IMR-90 (cell line): ENCODE measurements at regions not wholly inside any gene's neighbourhood (a gene's known extent, or its start where the extent isn't known, plus 50 kb on each side); places are given as distances from the start of the nearest gene placed in this dataset.

Experiments used
- ATAC-seq: fragments of 200-7000 bp; cut with Tn5 transposase; 2 replicates; pipeline ENCODE4 v1.9.1; 2020; ENCODE audit warnings: low read depth, mild to moderate bottlenecking, moderate library complexity
- BruUV-seq: library from RNA; stranded (reverse); fragments of 400-500 nt; replicated peaks from 2 replicates; lab custom pipeline; 2021; lab: Mats Ljungman, UMichigan
- CTCF ChIA-PET: fragments of 300-600 bp; formaldehyde crosslinking; extraction: SDS; loops from one replicate; lab custom pipeline; 2021; ENCODE audit warnings: antibody characterized with exemption; lab: Yijun Ruan, JAX
- POLR2A ChIA-PET: fragments of 300-600 bp; sonication (Branson Sonifier 250); formaldehyde crosslinking; loops from one replicate; lab custom pipeline; 2022; ENCODE audit warnings: antibody characterized with exemption; ENCODE audit not compliant: unreplicated experiment; lab: Charles Lee
- DNase-seq: peaks from one replicate; pipeline ENCODE4 v3.0.0; 2013
- H2AFZ ChIP-seq: replicated peaks from 2 replicates; pipeline ENCODE3; 2013; ENCODE audit warnings: low read length, mild to moderate bottlenecking; ENCODE audit not compliant: poor library complexity
- H2AK5ac ChIP-seq: 2 replicates; pipeline ENCODE4 v1.6.1; 2013; ENCODE audit warnings: low read depth, low read length, inconsistent platforms
- H2AK9ac ChIP-seq: replicated peaks from 2 replicates; pipeline ENCODE3; 2013; ENCODE audit warnings: mild to moderate bottlenecking, low read depth, low read length, moderate library complexity; ENCODE audit not compliant: poor library complexity
- H2BK120ac ChIP-seq: 2 replicates; pipeline ENCODE4 v1.6.1; 2013; ENCODE audit warnings: low read depth, low read length, inconsistent platforms
- H2BK15ac ChIP-seq: 3 replicates; pipeline ENCODE4 v1.6.1; 2013; ENCODE audit warnings: low read depth, low read length, inconsistent platforms
- H2BK20ac ChIP-seq: 2 replicates; pipeline ENCODE4 v1.6.1; 2013; ENCODE audit warnings: low read depth, mild to moderate bottlenecking, inconsistent platforms, low read length, moderate library complexity
- H2BK5ac ChIP-seq: 2 replicates; pipeline ENCODE4 v1.6.1; 2013; ENCODE audit warnings: mild to moderate bottlenecking, low read depth, low read length, inconsistent platforms; ENCODE audit not compliant: poor library complexity, severe bottlenecking
- H3K14ac ChIP-seq: replicated peaks from 2 replicates; pipeline ENCODE4 v1.6.1; 2013; ENCODE audit warnings: low read depth, low read length, inconsistent platforms
- H3K18ac ChIP-seq: 2 replicates; pipeline ENCODE4 v1.6.1; 2013; ENCODE audit warnings: low read depth, low read length, control low read depth
- H3K23ac ChIP-seq: 2 replicates; pipeline ENCODE4 v1.6.1; 2013; ENCODE audit warnings: low read depth, low read length, inconsistent platforms
- H3K27ac ChIP-seq: 2 replicates; pipeline ENCODE4 v1.5.1; 2013; ENCODE audit warnings: mild to moderate bottlenecking, control low read depth, low read length; ENCODE audit not compliant: insufficient read depth
- H3K27me3 ChIP-seq: 2 replicates; pipeline ENCODE4 v1.6.1; 2013; ENCODE audit warnings: low read length; ENCODE audit not compliant: control insufficient read depth, insufficient read depth
- H3K36me3 ChIP-seq: 2 replicates; pipeline ENCODE4 v1.6.1; 2013; ENCODE audit warnings: low read length, mixed read lengths; ENCODE audit not compliant: control insufficient read depth, insufficient read depth
- H3K4ac ChIP-seq: 2 replicates; pipeline ENCODE4 v1.6.1; 2013; ENCODE audit warnings: low read depth, low read length, inconsistent platforms
- H3K4me1 ChIP-seq: 2 replicates; pipeline ENCODE4 v1.6.1; 2013; ENCODE audit warnings: low read length, mixed read lengths; ENCODE audit not compliant: control insufficient read depth, insufficient read depth
- H3K4me2 ChIP-seq: 2 replicates; pipeline ENCODE4 v1.6.1; 2013; ENCODE audit warnings: low read depth, mild to moderate bottlenecking, control low read depth, low read length, moderate library complexity
- H3K4me3 ChIP-seq: 2 replicates; pipeline ENCODE4 v1.5.1; 2013; ENCODE audit warnings: low read depth, mild to moderate bottlenecking, control low read depth, low read length, moderate library complexity; ENCODE audit not compliant: insufficient read depth
- H3K56ac ChIP-seq: 2 replicates; pipeline ENCODE4 v1.6.1; 2013; ENCODE audit warnings: low read length, inconsistent platforms; ENCODE audit not compliant: insufficient read depth; ENCODE audit errors: extremely low read depth
- H3K79me1 ChIP-seq, 2 experiments: 2 replicates each; pipeline ENCODE4 v1.6.1; 2013; ENCODE audit warnings: low read length in 2 of 2, inconsistent platforms in 1 of 2, low read depth in 1 of 2
- H3K9ac ChIP-seq: 2 replicates; pipeline ENCODE4 v1.6.1; 2013; ENCODE audit warnings: low read depth, low read length, control low read depth
- H3K9me1 ChIP-seq: 2 replicates; pipeline ENCODE4 v1.6.1; 2013; ENCODE audit warnings: low read length, inconsistent platforms; ENCODE audit not compliant: insufficient read depth
- H3K9me3 ChIP-seq: 2 replicates; pipeline ENCODE4 v1.6.1; 2013; ENCODE audit warnings: low read length; ENCODE audit not compliant: control insufficient read depth, insufficient read depth
- H4K20me1 ChIP-seq: 2 replicates; pipeline ENCODE4 v1.6.1; 2013; ENCODE audit warnings: low read length, inconsistent platforms; ENCODE audit not compliant: insufficient read depth
- H4K5ac ChIP-seq: 2 replicates; pipeline ENCODE4 v1.6.1; 2013; ENCODE audit warnings: mild to moderate bottlenecking, low read depth, low read length, control low read depth
- H4K8ac ChIP-seq, 2 experiments: 2 replicates each; pipeline ENCODE4 v1.6.1; 2013; ENCODE audit warnings: low read depth in 2 of 2, low read length in 2 of 2, control low read depth in 1 of 2, inconsistent platforms in 1 of 2
- H4K91ac ChIP-seq: 2 replicates; pipeline ENCODE4 v1.6.1; 2013; ENCODE audit warnings: low read depth, low read length, inconsistent platforms; ENCODE audit not compliant: insufficient read depth
- CHD1 ChIP-seq: IDR thresholded peaks from 2 replicates; pipeline ENCODE4 v1.6.1; 2012; ENCODE audit warnings: low read depth, low read length, improper control_type of control experiment
- FOS ChIP-seq: fragments of 150-350 bp; IDR thresholded peaks from 2 replicates; pipeline ENCODE4 v1.6.1; 2016; ENCODE audit warnings: low read depth, low read length
- MAZ ChIP-seq: IDR thresholded peaks from 2 replicates; pipeline ENCODE4 v1.6.1; 2012; ENCODE audit warnings: low read depth, mild to moderate bottlenecking, low read length, improper control_type of control experiment, moderate library complexity, borderline replicate concordance
- MXI1 ChIP-seq: IDR thresholded peaks from 2 replicates; pipeline ENCODE4 v1.6.1; 2012; ENCODE audit warnings: low read depth, mild to moderate bottlenecking, low read length, moderate library complexity, borderline replicate concordance
- WGBS, 2 experiments: methylation state at CpG; one replicate each; pipeline versions ENCODE4 v1.1.5 to v1.1.7; 2013; ENCODE audit warnings: missing lambda C conversion rate in 2 of 2; ENCODE audit not compliant: insufficient read length in 1 of 2; ENCODE audit errors: extremely low coverage in 2 of 2; 5-methylcytosine and 5-hydroxymethylcytosine counted together
- dilution Hi-C: fragments of 300-500 bp; cut with HindIII; formaldehyde crosslinking; loops from one replicate; pipeline ENCODE4 v1.14.3; 2018; ENCODE audit warnings: low sequenced_read_pairs; ENCODE audit not compliant: unreplicated experiment
- in situ Hi-C: fragments of 300-500 bp; cut with MboI; formaldehyde crosslinking; loops from 3 replicates; pipeline ENCODE4 v1.14.3; 2019; ENCODE audit warnings: low sequenced_read_pairs, inconsistent platforms, mixed read lengths
- intact Hi-C: fragments of 100-400 bp; cut with micrococcal nuclease; formaldehyde crosslinking; loops from 2 replicates; pipeline ENCODE4 v1.10.0; 2022

- Histone ChIP-seq H4K5ac (no peak overlapping the region), H3K4me3 (no peak overlapping the region), H4K8ac (no peak overlapping the region), H3K9ac (no peak overlapping the region), H2BK5ac (peak overlapping the region; percentile 49), H2BK15ac (0 out of 3 replicates have a peak overlapping the region, but pooled peaks have one; percentile 64), H2AK9ac (no peak overlapping the region), H3K79me1 (no peaks in the 10 kb centered on the region), H2AK5ac (no peak overlapping the region), H3K23ac (no peak overlapping the region), H3K4me2 (no peak overlapping the region), H3K4me1 (no peaks in the 10 kb centered on the region), H3K14ac (no peak overlapping the region), H3K27me3 (no peaks in the 10 kb centered on the region), H2BK120ac (peak overlapping the region; percentile 79; the same call in 1 of the 2 replicates), H3K27ac (no peak overlapping the region), H2AFZ (no peak overlapping the region), H3K9me3 (no peaks in the 10 kb centered on the region), H4K91ac (no peak overlapping the region), H3K18ac (no peak overlapping the region), H3K9me1 (peaks cover 4% of the 10 kb centered on the region; the same call in 1 of the 2 replicates), H4K20me1 (no peaks in the 10 kb centered on the region), H3K36me3 (no peaks in the 10 kb centered on the region), H3K56ac (no peak overlapping the region), H3K4ac (no peak overlapping the region; the same call in 1 of the 2 replicates), H2BK20ac (peak overlapping the region; percentile 72)
- intact Hi-C loops = no loop called here
- in situ Hi-C loops = no loop called here
- POLR2A ChIA-PET = no interaction called here
- TF ChIP-seq FOS = peak; percentile 57; the same call in 1 of the 2 replicates
- no peak for TF ChIP-seq MAZ
- TF ChIP-seq CHD1 = no peak
- no peak for TF ChIP-seq MXI1
- CTCF ChIA-PET = no interaction called here
- WGBS, 2 experiments = no CpG with 5 or more reads among the region's 2 CpGs
- dilution Hi-C loops = no loop called here
- no TSS peak for BruUV-seq
- ATAC-seq (peak; percentile 82), DNase-seq (peak; percentile 89)
Observed at GRCh38 chr14:83172363-83172762, 1638.7 kb upstream of the SEL1L start.
